ENCODE measurements at regions not wholly inside any gene's neighbourhood (a gene's known extent, or its start where the extent isn't known, plus 50 kb on each side); places are given as distances from the start of the nearest gene placed in this dataset.

- no peak for DNase-seq
- Histone ChIP-seq H3K36me3 (replicated peaks; ENCODE audit: control insufficient read depth, insufficient read depth, low read length) (no peaks in the 10 kb centered on the region), H3K27me3 (ENCODE audit: control insufficient read depth, insufficient read depth, low read length) (no peaks in the 10 kb centered on the region), H3K4me3 (ENCODE audit: insufficient read depth, low read depth, low read length) (no peak overlapping the region)
Observed at GRCh38 chr13:75929076-75929475, 292.9 kb downstream of the LMO7 start.

DNA sequence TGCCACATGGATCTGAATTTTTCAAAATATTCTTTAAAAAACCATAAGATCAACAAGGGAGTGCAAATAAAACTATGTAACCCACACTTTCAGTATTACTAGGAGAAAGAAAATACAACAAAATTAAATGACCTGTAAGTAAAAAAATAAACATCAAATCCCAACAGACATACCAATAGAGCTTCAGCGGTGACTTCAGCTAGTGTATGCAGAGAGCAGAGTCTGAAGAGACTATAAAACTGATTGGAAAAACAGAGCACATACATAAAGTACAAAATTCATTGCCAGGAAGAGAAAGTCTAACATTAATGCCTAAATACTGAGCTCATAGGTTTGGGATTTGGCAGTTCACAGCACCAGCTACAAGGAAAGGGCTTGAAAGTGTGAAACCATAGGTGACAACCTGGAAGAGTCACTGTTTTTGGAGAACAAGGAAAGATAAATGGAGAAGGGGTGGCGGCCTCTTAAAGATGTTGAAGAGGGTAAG lies 291.1 kb downstream of the LMO7 start:
- Histone ChIP-seq H3K36me3 (replicated peaks; ENCODE audit: control insufficient read depth, insufficient read depth, low read length) (no peaks in the 10 kb centered on the region), H3K4me3 (ENCODE audit: insufficient read depth, low read depth, low read length) (no peak overlapping the region), H3K27me3 (ENCODE audit: control insufficient read depth, insufficient read depth, low read length) (no peaks in the 10 kb centered on the region)
- no peak for DNase-seq

DNA sequence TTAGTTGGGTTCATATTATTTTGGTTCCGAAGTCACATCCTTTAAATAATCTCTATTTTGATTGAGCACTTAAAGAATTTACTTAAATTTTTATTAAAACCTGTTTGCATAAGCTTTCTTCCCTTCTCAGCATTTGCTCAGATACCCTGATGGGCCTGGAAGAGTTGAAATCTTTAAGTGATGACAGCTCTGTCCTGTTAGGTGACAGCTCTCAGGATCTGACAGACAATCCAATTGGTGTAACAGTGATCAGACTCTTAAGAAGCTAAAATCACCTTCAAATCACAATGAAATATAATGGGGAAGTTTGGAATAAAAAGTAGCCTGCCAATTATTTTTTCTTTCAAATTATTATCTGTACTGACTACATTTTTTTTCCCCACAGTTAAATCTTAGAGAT lies 284.4 kb downstream of the LMO7 start:
- Histone ChIP-seq H3K4me3 (ENCODE audit: insufficient read depth, low read depth, low read length) (no peak overlapping the region), H3K36me3 (replicated peaks; ENCODE audit: control insufficient read depth, insufficient read depth, low read length) (no peaks in the 10 kb centered on the region), H3K27me3 (ENCODE audit: control insufficient read depth, insufficient read depth, low read length) (no peaks in the 10 kb centered on the region)
- no peak for DNase-seq

DNA sequence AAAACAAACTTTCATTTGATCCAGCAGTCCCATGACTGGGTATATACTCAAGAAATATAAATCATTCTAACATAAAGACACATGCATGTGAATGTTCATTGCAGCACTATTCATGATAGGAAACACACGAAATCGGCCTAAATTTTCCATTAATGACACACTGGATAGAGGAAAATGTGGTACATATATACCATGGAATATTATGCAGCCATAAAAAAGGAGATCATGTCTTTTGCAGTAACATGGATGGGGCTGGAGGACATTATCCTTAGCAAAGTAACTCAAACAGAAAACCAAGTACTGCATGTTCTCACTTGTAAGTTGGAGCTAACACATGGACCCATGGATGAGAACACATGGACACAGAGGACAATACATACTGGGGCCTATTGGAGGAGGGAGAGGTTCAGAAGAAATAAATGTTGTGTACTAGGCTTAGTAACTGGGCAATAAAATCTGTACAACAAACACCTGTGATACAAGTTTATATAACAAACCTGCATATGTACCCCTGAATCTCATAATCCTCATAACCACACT lies 283.6 kb downstream of the LMO7 start:
- Histone ChIP-seq H3K27me3 (ENCODE audit: control insufficient read depth, insufficient read depth, low read length) (no peaks in the 10 kb centered on the region), H3K36me3 (replicated peaks; ENCODE audit: control insufficient read depth, insufficient read depth, low read length) (no peaks in the 10 kb centered on the region), H3K4me3 (ENCODE audit: insufficient read depth, low read depth, low read length) (no peak overlapping the region)
- DNase-seq = no peak

GRCh38 chr13:75915066-75915465 lies 278.9 kb downstream of the LMO7 start:
- H3K36me3 ChIP-seq (replicated peaks; ENCODE audit: control insufficient read depth, insufficient read depth, low read length) = no peaks in the 10 kb centered on the region
- no peak overlapping the region for H3K4me3 ChIP-seq (ENCODE audit: insufficient read depth, low read depth, low read length)
- H3K27me3 ChIP-seq (ENCODE audit: control insufficient read depth, insufficient read depth, low read length) = no peaks in the 10 kb centered on the region
- no peak for DNase-seq

- H3K27me3 ChIP-seq (ENCODE audit: control insufficient read depth, insufficient read depth, low read length) = no peaks in the 10 kb centered on the region
- no peak overlapping the region for H3K4me3 ChIP-seq (ENCODE audit: insufficient read depth, low read depth, low read length)
- DNase-seq = no peak
- no peaks in the 10 kb centered on the region for H3K36me3 ChIP-seq (replicated peaks; ENCODE audit: control insufficient read depth, insufficient read depth, low read length)
Observed at GRCh38 chr13:75913925-75914324, 277.8 kb downstream of the LMO7 start.

DNA sequence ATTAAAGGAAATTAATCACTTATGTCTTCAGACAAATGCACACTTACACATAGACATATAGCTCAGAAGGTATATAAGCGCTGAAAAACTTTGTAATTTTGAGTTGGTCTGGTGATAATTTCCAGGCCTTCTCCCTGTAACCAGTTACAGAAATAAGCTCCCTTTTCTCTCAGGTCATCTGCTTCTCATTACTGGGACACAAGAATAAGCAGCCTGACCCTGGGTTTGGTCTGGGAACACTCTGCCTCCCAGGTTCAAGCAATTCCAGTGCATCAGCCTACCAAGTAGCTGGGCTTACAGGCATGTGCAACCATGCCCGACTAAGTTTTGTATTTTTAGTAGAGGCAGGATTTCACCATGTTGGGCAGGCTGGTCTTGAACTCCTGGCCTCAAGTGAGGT lies 274.5 kb downstream of the LMO7 start:
- no peak for DNase-seq
- Histone ChIP-seq H3K36me3 (replicated peaks; ENCODE audit: control insufficient read depth, insufficient read depth, low read length) (no peaks in the 10 kb centered on the region), H3K4me3 (ENCODE audit: insufficient read depth, low read depth, low read length) (no peak overlapping the region), H3K27me3 (ENCODE audit: control insufficient read depth, insufficient read depth, low read length) (no peaks in the 10 kb centered on the region)
